H9 (cell line): ENCODE measurements at regions not wholly inside any gene's neighbourhood (a gene's known extent, or its start where the extent isn't known, plus 50 kb on each side); places are given as distances from the start of the nearest gene placed in this dataset.
"Not testable (repeated sequence)": the region's sequence is repeated elsewhere in the genome, so short reads cannot be mapped to it uniquely, and the experiment has no call there.

Source experiments
- DNase-seq: peaks from one replicate; pipeline ENCODE4 v3.0.0-alpha.2; 2017
- H2AFZ ChIP-seq: one replicate; pipeline ENCODE4 v1.6.1; 2013; ENCODE audit warnings: mild to moderate bottlenecking, low read length, control low read depth, moderate library complexity
- H2AK5ac ChIP-seq: 2 replicates; pipeline ENCODE4 v1.6.1; 2013; ENCODE audit warnings: low read length, control low read depth, mixed read lengths; ENCODE audit not compliant: insufficient read length
- H2BK120ac ChIP-seq: one replicate; pipeline ENCODE4 v1.6.1; 2013; ENCODE audit warnings: low read depth, mild to moderate bottlenecking, low read length, control low read depth, inconsistent platforms; ENCODE audit not compliant: poor library complexity, severe bottlenecking
- H2BK12ac ChIP-seq: 2 replicates; pipeline ENCODE4 v1.6.1; 2013; ENCODE audit warnings: low read length, control low read depth, mixed read lengths, low read depth; ENCODE audit not compliant: insufficient read length
- H2BK15ac ChIP-seq: 2 replicates; pipeline ENCODE4 v1.6.1; 2013; ENCODE audit warnings: low read depth, low read length, control low read depth
- H2BK20ac ChIP-seq: one replicate; pipeline ENCODE4 v1.6.1; 2013; ENCODE audit warnings: low read depth, mild to moderate bottlenecking, low read length, control low read depth, inconsistent platforms; ENCODE audit not compliant: poor library complexity, severe bottlenecking
- H2BK5ac ChIP-seq: 2 replicates; pipeline ENCODE4 v1.6.1; 2013; ENCODE audit warnings: low read length, control low read depth, mixed read lengths; ENCODE audit not compliant: insufficient read length
- H3K14ac ChIP-seq: 2 replicates; pipeline ENCODE4 v1.6.1; 2013; ENCODE audit warnings: low read length, control low read depth; ENCODE audit not compliant: insufficient read depth
- H3K18ac ChIP-seq: 2 replicates; pipeline ENCODE4 v1.6.1; 2013; ENCODE audit warnings: low read depth, mild to moderate bottlenecking, mixed read lengths, low read length, control low read depth; ENCODE audit not compliant: insufficient read length
- H3K23ac ChIP-seq: 2 replicates; pipeline ENCODE4 v1.6.1; 2013; ENCODE audit warnings: low read length, control low read depth, mixed read lengths, low read depth; ENCODE audit not compliant: insufficient read length
- H3K23me2 ChIP-seq: 2 replicates; pipeline ENCODE4 v1.6.1; 2013; ENCODE audit warnings: low read depth, mild to moderate bottlenecking, mixed read lengths, low read length, control low read depth; ENCODE audit not compliant: insufficient read length, poor library complexity, severe bottlenecking
- H3K27ac ChIP-seq: 2 replicates; pipeline ENCODE4 v1.5.1; 2013; ENCODE audit warnings: low read length, control low read depth, mixed read lengths, low read depth; ENCODE audit not compliant: insufficient read length
- H3K27me3 ChIP-seq: 2 replicates; pipeline ENCODE4 v1.6.1; 2013; ENCODE audit warnings: low read length, control low read depth, inconsistent platforms; ENCODE audit not compliant: insufficient read depth
- H3K4ac ChIP-seq: 2 replicates; pipeline ENCODE4 v1.6.1; 2013; ENCODE audit warnings: low read depth, mild to moderate bottlenecking, control low read depth, inconsistent platforms, low read length, moderate library complexity
- H3K4me1 ChIP-seq: 2 replicates; pipeline ENCODE4 v1.6.1; 2013; ENCODE audit warnings: low read length, control low read depth, inconsistent platforms; ENCODE audit not compliant: insufficient read depth
- H3K4me2 ChIP-seq: 2 replicates; pipeline ENCODE4 v1.6.1; 2013; ENCODE audit warnings: low read length, control low read depth, mixed read lengths; ENCODE audit not compliant: insufficient read length, insufficient read depth
- H3K56ac ChIP-seq: 2 replicates; pipeline ENCODE4 v1.6.1; 2013; ENCODE audit warnings: low read depth, mild to moderate bottlenecking, mixed read lengths, low read length, control low read depth; ENCODE audit not compliant: insufficient read length
- H3K79me1 ChIP-seq: 2 replicates; pipeline ENCODE4 v1.6.1; 2013; ENCODE audit warnings: low read depth, mild to moderate bottlenecking, moderate library complexity, low read length, control low read depth, inconsistent platforms; ENCODE audit not compliant: insufficient read depth, poor library complexity, severe bottlenecking
- H3K79me2 ChIP-seq: 2 replicates; pipeline ENCODE4 v1.6.1; 2013; ENCODE audit warnings: low read length, control low read depth, inconsistent platforms; ENCODE audit not compliant: insufficient read depth
- H3K9ac ChIP-seq: 2 replicates; pipeline ENCODE4 v1.6.1; 2013; ENCODE audit warnings: low read length, control low read depth, mixed read lengths; ENCODE audit not compliant: insufficient read length; ENCODE audit errors: extremely low read depth
- H3K9me3 ChIP-seq: one replicate; pipeline ENCODE4 v1.6.1; 2013; ENCODE audit warnings: low read depth, low read length, inconsistent platforms; ENCODE audit not compliant: control insufficient read depth
- H3T11ph ChIP-seq: one replicate; pipeline ENCODE4 v1.6.1; 2013; ENCODE audit warnings: mild to moderate bottlenecking, low read length, control low read depth, inconsistent platforms
- H4K20me1 ChIP-seq: one replicate; pipeline ENCODE4 v1.6.1; 2013; ENCODE audit not compliant: control insufficient read depth, insufficient read length, insufficient read depth
- H4K5ac ChIP-seq: 2 replicates; pipeline ENCODE4 v1.6.1; 2013; ENCODE audit warnings: low read depth, mild to moderate bottlenecking, mixed read lengths, low read length, control low read depth; ENCODE audit not compliant: insufficient read length
- H4K8ac ChIP-seq: replicated peaks from 2 replicates; pipeline ENCODE4 v1.6.1; 2013; ENCODE audit warnings: low read length, control low read depth, mixed read lengths, low read depth; ENCODE audit not compliant: insufficient read length
- H4K91ac ChIP-seq: 2 replicates; pipeline ENCODE4 v1.6.1; 2013; ENCODE audit warnings: low read depth, mild to moderate bottlenecking, moderate library complexity, mixed read lengths, low read length, control low read depth; ENCODE audit not compliant: insufficient read length
- H3K27ac Mint-ChIP-seq, 3 experiments: 2 replicates in 2 of 3; 3 replicates in 1 of 3; pipeline ENCODE4 v1.8.0; 2020 to 2021; ENCODE audit warnings: mixed read lengths in 3 of 3, mild to moderate bottlenecking in 1 of 3, moderate library complexity in 1 of 3
- H3K27me3 Mint-ChIP-seq: 2 replicates; pipeline ENCODE4 v1.8.0; 2021; ENCODE audit warnings: low read depth, mild to moderate bottlenecking, moderate library complexity, mixed read lengths
- H3K36me3 Mint-ChIP-seq, 3 experiments: 2 replicates in 2 of 3; 3 replicates in 1 of 3; pipeline ENCODE4 v1.8.0; 2020 to 2021; ENCODE audit warnings: low read depth in 3 of 3, mixed read lengths in 3 of 3; ENCODE audit not compliant: insufficient read depth in 1 of 3
- H3K4me1 Mint-ChIP-seq, 2 experiments: 2 replicates each; pipeline ENCODE4 v1.8.0; 2020; ENCODE audit warnings: mixed read lengths in 2 of 2
- H3K4me3 Mint-ChIP-seq, 2 experiments: 2 replicates in 1 of 2; 3 replicates in 1 of 2; pipeline ENCODE4 v1.8.0; 2020 to 2021; ENCODE audit warnings: mild to moderate bottlenecking in 2 of 2, mixed read lengths in 2 of 2, moderate library complexity in 1 of 2
- H3K9me3 Mint-ChIP-seq, 2 experiments: 2 replicates in 1 of 2; 3 replicates in 1 of 2; pipeline ENCODE4 v1.8.0; 2020; ENCODE audit warnings: mild to moderate bottlenecking in 2 of 2, mixed read lengths in 2 of 2, moderate library complexity in 1 of 2
- WGBS: extraction: QIAGEN DNeasy Blood & Tissue Kit; methylation state at CpG from one replicate; pipeline ENCODE4 v1.1.7; 2013; ENCODE audit warnings: missing lambda C conversion rate, low lambda C conversion rate, mixed read lengths; ENCODE audit not compliant: insufficient read length; ENCODE audit errors: extremely low coverage; 5-methylcytosine and 5-hydroxymethylcytosine counted together

- H4K8ac ChIP-seq, H4K5ac ChIP-seq, H3K27me3 Mint-ChIP-seq, H3K36me3 Mint-ChIP-seq, H3T11ph ChIP-seq, H3K4me1 Mint-ChIP-seq, H2BK12ac ChIP-seq, H2BK15ac ChIP-seq, H2BK120ac ChIP-seq, H3K18ac ChIP-seq, H2BK5ac ChIP-seq, H3K4ac ChIP-seq, H3K27ac Mint-ChIP-seq, H3K4me1 ChIP-seq, H3K4me2 ChIP-seq, H3K23ac ChIP-seq, H2BK20ac ChIP-seq, H3K9me3 Mint-ChIP-seq, H3K79me1 ChIP-seq, H3K27me3 ChIP-seq, H3K56ac ChIP-seq, H4K91ac ChIP-seq, H3K27ac ChIP-seq, H2AFZ ChIP-seq, H3K4me3 Mint-ChIP-seq, DNase-seq, H3K14ac ChIP-seq, H3K23me2 ChIP-seq, H4K20me1 ChIP-seq, H3K79me2 ChIP-seq, H2AK5ac ChIP-seq, H3K9ac ChIP-seq, H3K9me3 ChIP-seq: not testable (repeated sequence)
- no CpG with 5 or more reads among the region's 10 CpGs for WGBS
These were observed 146.2 kb downstream of the ARRDC4 start for GRCh38 chr15:98106615-98107194.
